ENCODE measurements at regions not wholly inside any gene's neighbourhood (a gene's known extent, or its start where the extent isn't known, plus 50 kb on each side); places are given as distances from the start of the nearest gene placed in this dataset.

- TF ChIP-seq EZH2phosphoT487 (IDR thresholded peaks at IDR 0.05; ENCODE audit: low read depth) (no peak), CTCF (IDR thresholded peaks at IDR 0.05; ENCODE audit: low read depth, low read length) (no peak)
- Histone ChIP-seq H3K4me3 (ENCODE audit: low read length) (no peak overlapping the region), H3K9me3 (ENCODE audit: insufficient read depth, low read length) (no peaks in the 10 kb centered on the region), H2AFZ (ENCODE audit: low read depth, low read length) (no peak overlapping the region), H3K27me3 (ENCODE audit: low read depth, low read length) (no peaks in the 10 kb centered on the region), H3K4me2 (ENCODE audit: low read length) (no peak overlapping the region), H3K9ac (ENCODE audit: low read length) (no peak overlapping the region), H3K4me1 (ENCODE audit: low read length) (peaks cover 19% of the 10 kb centered on the region), H3K79me2 (ENCODE audit: low read length) (no peaks in the 10 kb centered on the region), H3K27ac (ENCODE audit: low read length) (no peak overlapping the region), H4K20me1 (ENCODE audit: insufficient read depth, low read length) (no peaks in the 10 kb centered on the region), H3K36me3 (replicated peaks; ENCODE audit: low read depth, low read length) (no peaks in the 10 kb centered on the region)
Measured at GRCh38 chr6:135692426-135692825, 159.1 kb upstream of the PDE7B start.

DNA sequence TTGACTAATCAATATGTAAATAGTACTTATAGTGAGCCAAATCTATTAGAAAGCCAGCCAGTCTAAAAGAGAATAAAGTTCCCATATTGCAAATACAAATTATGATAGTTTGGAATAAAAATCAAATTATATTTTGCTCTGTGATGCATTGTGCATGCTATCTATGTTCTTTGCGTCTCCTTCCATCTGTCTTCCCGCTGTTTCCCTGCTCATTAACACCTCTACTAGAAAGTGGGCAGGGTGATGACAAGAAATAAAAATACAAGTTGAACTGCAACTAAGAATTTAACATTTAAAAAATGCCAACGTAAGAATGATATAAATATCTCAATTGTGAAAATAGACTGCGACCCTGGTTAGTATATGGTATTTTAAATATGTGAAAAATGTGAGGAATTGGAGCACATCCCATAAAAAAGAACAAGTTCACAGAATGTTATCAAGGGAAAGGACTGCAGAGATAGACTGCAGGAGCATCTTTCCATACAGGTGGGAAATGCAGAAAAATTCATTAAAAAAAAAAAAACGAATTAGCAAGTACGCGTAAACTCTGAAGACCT is 157.6 kb upstream of the PDE7B start:
- Histone ChIP-seq H3K79me2 (ENCODE audit: low read length) (no peaks in the 10 kb centered on the region), H3K9ac (ENCODE audit: low read length) (no peak overlapping the region), H2AFZ (ENCODE audit: low read depth, low read length) (no peak overlapping the region), H3K9me3 (ENCODE audit: insufficient read depth, low read length) (no peaks in the 10 kb centered on the region), H3K27me3 (ENCODE audit: low read depth, low read length) (no peaks in the 10 kb centered on the region), H3K4me2 (ENCODE audit: low read length) (no peak overlapping the region), H4K20me1 (ENCODE audit: insufficient read depth, low read length) (no peaks in the 10 kb centered on the region), H3K4me1 (ENCODE audit: low read length) (peaks cover 16% of the 10 kb centered on the region), H3K36me3 (replicated peaks; ENCODE audit: low read depth, low read length) (no peaks in the 10 kb centered on the region), H3K4me3 (ENCODE audit: low read length) (no peak overlapping the region), H3K27ac (ENCODE audit: low read length) (no peak overlapping the region)
- TF ChIP-seq EZH2phosphoT487 (IDR thresholded peaks at IDR 0.05; ENCODE audit: low read depth), result no peak
- no peak for TF ChIP-seq CTCF (IDR thresholded peaks at IDR 0.05; ENCODE audit: low read depth, low read length)

- no peak overlapping the region for H2AFZ ChIP-seq (ENCODE audit: low read depth, low read length)
- H3K9ac ChIP-seq (ENCODE audit: low read length), result no peak overlapping the region
- no peaks in the 10 kb centered on the region for H3K36me3 ChIP-seq (replicated peaks; ENCODE audit: low read depth, low read length)
- peaks cover 38% of the 10 kb centered on the region for H3K4me1 ChIP-seq (ENCODE audit: low read length)
- no peaks in the 10 kb centered on the region for H3K27me3 ChIP-seq (ENCODE audit: low read depth, low read length)
- H3K27ac ChIP-seq (ENCODE audit: low read length), result no peak overlapping the region
- no peak overlapping the region for H3K4me3 ChIP-seq (ENCODE audit: low read length)
- H3K79me2 ChIP-seq (ENCODE audit: low read length), result no peaks in the 10 kb centered on the region
- no peak overlapping the region for H3K4me2 ChIP-seq (ENCODE audit: low read length)
- no peaks in the 10 kb centered on the region for H4K20me1 ChIP-seq (ENCODE audit: insufficient read depth, low read length)
- TF ChIP-seq CTCF (IDR thresholded peaks at IDR 0.05; ENCODE audit: low read depth, low read length) (no peak), EZH2phosphoT487 (IDR thresholded peaks at IDR 0.05; ENCODE audit: low read depth) (no peak)
- H3K9me3 ChIP-seq (ENCODE audit: insufficient read depth, low read length), result no peaks in the 10 kb centered on the region
Measured at GRCh38 chr6:135699705-135700104, 151.8 kb upstream of the PDE7B start.

DNA sequence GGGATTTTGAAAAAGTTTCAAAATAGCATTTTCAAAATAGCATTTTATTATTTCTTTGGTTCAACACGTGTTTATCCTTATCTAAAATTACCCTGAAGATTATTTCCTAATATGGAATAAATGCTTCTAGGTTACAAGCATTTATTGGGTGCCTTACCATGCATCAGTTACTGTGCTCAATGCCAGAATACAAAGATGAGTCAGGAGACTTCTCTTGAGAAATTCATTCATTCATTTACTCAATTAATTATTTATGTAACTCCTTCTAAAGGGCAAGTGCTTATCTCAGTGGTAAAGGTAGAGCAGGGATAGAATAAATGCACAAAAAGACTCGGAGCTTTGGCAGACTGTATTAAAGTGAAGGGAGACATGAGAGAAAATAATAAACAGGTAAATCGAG is 150.1 kb upstream of the PDE7B start:
- H3K36me3 ChIP-seq (replicated peaks; ENCODE audit: low read depth, low read length), result no peaks in the 10 kb centered on the region
- no peak overlapping the region for H3K4me3 ChIP-seq (ENCODE audit: low read length)
- no peak overlapping the region for H2AFZ ChIP-seq (ENCODE audit: low read depth, low read length)
- H3K27ac ChIP-seq (ENCODE audit: low read length), result peak overlapping the region; percentile 86
- no peaks in the 10 kb centered on the region for H3K79me2 ChIP-seq (ENCODE audit: low read length)
- peak overlapping the region; percentile 63 for H3K4me2 ChIP-seq (ENCODE audit: low read length)
- TF ChIP-seq CTCF (IDR thresholded peaks at IDR 0.05; ENCODE audit: low read depth, low read length) (no peak), EZH2phosphoT487 (IDR thresholded peaks at IDR 0.05; ENCODE audit: low read depth) (no peak)
- peaks cover 38% of the 10 kb centered on the region for H3K4me1 ChIP-seq (ENCODE audit: low read length)
- H4K20me1 ChIP-seq (ENCODE audit: insufficient read depth, low read length), result no peaks in the 10 kb centered on the region
- H3K27me3 ChIP-seq (ENCODE audit: low read depth, low read length), result no peaks in the 10 kb centered on the region
- no peak overlapping the region for H3K9ac ChIP-seq (ENCODE audit: low read length)
- H3K9me3 ChIP-seq (ENCODE audit: insufficient read depth, low read length), result no peaks in the 10 kb centered on the region
